GM10248 (cell line): ENCODE measurements at regions not wholly inside any gene's neighbourhood (a gene's known extent, or its start where the extent isn't known, plus 50 kb on each side); places are given as distances from the start of the nearest gene placed in this dataset.

Experiments used
- CTCF ChIA-PET: fragments of 300-600 bp; sonication (Branson Sonifier 250); formaldehyde crosslinking; extraction: SDS; loops from one replicate; lab custom pipeline; 2021; ENCODE audit warnings: antibody characterized with exemption; lab: Yijun Ruan, JAX
- POLR2A ChIA-PET: fragments of 350-650 bp; sonication (Branson Sonifier 250); formaldehyde crosslinking; extraction: SDS; loops from one replicate; lab custom pipeline; 2020; ENCODE audit warnings: antibody characterized with exemption; lab: Yijun Ruan, JAX
- DNase-seq: peaks from one replicate; pipeline ENCODE4 v3.0.0; 2012; ENCODE audit errors: extremely low spot score
- CTCF ChIP-seq: IDR thresholded peaks from 2 replicates; pipeline ENCODE4 v1.5.1; 2012; ENCODE audit warnings: mild to moderate bottlenecking, low read depth; ENCODE audit errors: extremely low read depth, missing control alignments, control extremely low read depth

GRCh38 chr14:36465178-36465577 lies 54.9 kb downstream of the NKX2-1 start:
- ChIA-PET POLR2A (no interaction called here), CTCF (no interaction called here)
- TF ChIP-seq CTCF = no peak
- no peak for DNase-seq

- ChIA-PET POLR2A (no interaction called here), CTCF (no interaction called here)
- TF ChIP-seq CTCF = no peak
- DNase-seq = no peak
Measured at GRCh38 chr14:36462890-36463289, 57.1 kb downstream of the NKX2-1 start.

- ChIA-PET CTCF (no interaction called here), POLR2A (no interaction called here)
- DNase-seq = no peak
- TF ChIP-seq CTCF = no peak
Measured at GRCh38 chr14:36455241-36455627, 64.8 kb downstream of the NKX2-1 start.

GRCh38 chr14:36454599-36455240 lies 65.3 kb downstream of the NKX2-1 start:
- POLR2A ChIA-PET = no interaction called here
- DNase-seq = no peak
- TF ChIP-seq CTCF = no peak
- CTCF ChIA-PET = no interaction called here

- no peak for TF ChIP-seq CTCF
- no peak for DNase-seq
- ChIA-PET CTCF (interaction anchor here (0.9 to 1.1 kb wide), 2 partner anchors 14 to 78 kb away, joined by 3 to 4 read pairs; no protein-coding TSS in a partner anchor), POLR2A (no interaction called here)
Measured at GRCh38 chr14:36452860-36453259, 67.2 kb downstream of the NKX2-1 start.

- POLR2A ChIA-PET = no interaction called here
Measured at GRCh38 chr14:36451310-36452065, 68.5 kb downstream of the NKX2-1 start.

More at GRCh38 chr14:36451310-36452065, 68.5 kb downstream of the NKX2-1 start:
- TF ChIP-seq CTCF = no peak
- CTCF ChIA-PET = interaction anchor here (1.0 to 2.3 kb wide), 4 partner anchors 10 to 77 kb away, joined by 3 to 7 read pairs (median 3); no protein-coding TSS in a partner anchor
- no peak for DNase-seq
